Stimulated activated CD4-positive, alpha-beta T cell treated with anti-CD3 and anti-CD28 coated beads, Interleukin-12 subunit alpha, Interleukin-12 subunit beta, amount 100 ng/mL, for 24 hours (primary cell): ENCODE measurements at regions not wholly inside any gene's neighbourhood (a gene's known extent, or its start where the extent isn't known, plus 50 kb on each side); places are given as distances from the start of the nearest gene placed in this dataset.
"Not testable (repeated sequence)": the region's sequence is repeated elsewhere in the genome, so short reads cannot be mapped to it uniquely, and the experiment has no call there.

Experiments
- DNase-seq, 2 experiments: peaks; one replicate each; pipeline ENCODE4 v3.0.0-alpha.2; 2020; ENCODE audit warnings: low read depth in 2 of 2

DNA sequence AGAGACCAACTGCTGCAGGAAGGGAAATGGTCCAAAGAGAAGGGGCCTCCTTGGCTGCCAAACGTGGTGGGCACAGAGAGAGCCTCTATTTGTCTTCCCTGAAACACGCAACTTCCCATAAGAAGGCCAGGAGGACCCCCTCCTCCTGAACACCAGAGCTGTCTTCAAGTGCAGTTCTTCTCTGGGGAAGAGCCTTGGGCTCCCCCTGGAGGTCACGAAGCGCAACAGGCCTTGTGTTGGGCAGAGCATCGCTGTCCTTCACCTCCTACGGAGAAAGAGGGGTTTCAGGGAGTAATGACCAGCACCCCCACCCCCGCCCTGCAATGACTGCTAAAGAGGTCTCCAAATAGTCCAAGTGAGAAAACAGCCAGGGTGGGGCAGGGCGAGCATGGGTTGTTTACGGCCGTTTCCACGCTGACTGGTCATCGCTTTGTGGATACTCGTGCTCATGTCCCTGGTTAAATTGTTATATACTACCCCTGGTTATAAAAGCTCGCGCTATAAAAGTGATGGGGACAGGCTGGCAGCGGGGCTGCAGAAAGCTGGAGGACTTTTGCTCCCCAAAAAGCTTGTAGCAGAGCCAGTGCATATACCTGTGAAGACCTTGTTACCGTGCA, 397.5 kb upstream of the ATP10A start:
- no peak for DNase-seq

DNA sequence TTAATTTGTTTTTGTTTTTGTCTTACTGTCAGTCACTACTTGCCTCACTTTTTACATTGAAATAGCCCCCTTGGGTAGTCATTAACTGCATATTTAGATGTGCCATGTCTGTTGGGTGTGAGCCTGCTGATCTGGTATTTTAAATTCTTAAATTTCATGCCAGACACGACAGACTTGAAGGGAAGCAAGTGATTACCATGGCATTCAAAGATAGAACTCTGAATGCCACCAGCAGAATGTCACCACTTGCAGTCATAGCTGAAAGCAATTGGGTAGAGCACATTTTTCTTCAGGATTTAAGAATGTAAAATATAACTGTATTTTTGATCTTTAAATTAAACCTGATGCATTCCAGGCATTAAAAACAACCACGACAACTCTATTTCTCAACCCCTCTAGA, 396.5 kb upstream of the ATP10A start:
- no peak for DNase-seq

- DNase-seq, result not testable (repeated sequence)
Measured at GRCh38 chr15:26244782-26245181, 381.7 kb upstream of the ATP10A start.

- no peak for DNase-seq
Measured at GRCh38 chr15:26243382-26243781, 380.3 kb upstream of the ATP10A start.

DNA sequence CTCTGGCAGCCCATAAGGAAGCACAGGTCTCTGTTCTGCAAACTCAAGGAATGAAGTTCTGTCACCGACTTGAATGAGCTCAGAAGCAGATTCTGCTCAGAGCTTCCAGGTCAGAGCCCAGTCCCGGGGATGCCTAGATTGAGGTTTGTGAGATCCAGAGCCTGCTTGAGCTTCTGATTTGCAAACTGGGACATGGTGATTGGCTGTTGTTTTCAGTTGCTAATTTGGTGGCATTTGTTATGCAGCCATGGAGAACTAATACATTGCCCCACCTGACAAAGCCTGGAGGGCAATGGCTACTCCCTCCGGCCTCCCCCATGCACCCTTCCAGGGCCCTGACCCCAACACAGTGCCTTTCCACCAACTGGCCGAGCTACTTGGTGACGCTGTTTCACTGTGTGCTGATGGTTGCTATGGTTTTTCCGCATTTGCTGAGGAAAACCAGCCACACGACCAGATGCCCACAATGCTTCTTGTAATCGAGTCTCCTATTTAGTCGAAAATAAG, 379.5 kb upstream of the ATP10A start:
- no peak for DNase-seq

GRCh38 chr15:26235864-26236263, 372.7 kb upstream of the ATP10A start:
- no peak for DNase-seq

DNA sequence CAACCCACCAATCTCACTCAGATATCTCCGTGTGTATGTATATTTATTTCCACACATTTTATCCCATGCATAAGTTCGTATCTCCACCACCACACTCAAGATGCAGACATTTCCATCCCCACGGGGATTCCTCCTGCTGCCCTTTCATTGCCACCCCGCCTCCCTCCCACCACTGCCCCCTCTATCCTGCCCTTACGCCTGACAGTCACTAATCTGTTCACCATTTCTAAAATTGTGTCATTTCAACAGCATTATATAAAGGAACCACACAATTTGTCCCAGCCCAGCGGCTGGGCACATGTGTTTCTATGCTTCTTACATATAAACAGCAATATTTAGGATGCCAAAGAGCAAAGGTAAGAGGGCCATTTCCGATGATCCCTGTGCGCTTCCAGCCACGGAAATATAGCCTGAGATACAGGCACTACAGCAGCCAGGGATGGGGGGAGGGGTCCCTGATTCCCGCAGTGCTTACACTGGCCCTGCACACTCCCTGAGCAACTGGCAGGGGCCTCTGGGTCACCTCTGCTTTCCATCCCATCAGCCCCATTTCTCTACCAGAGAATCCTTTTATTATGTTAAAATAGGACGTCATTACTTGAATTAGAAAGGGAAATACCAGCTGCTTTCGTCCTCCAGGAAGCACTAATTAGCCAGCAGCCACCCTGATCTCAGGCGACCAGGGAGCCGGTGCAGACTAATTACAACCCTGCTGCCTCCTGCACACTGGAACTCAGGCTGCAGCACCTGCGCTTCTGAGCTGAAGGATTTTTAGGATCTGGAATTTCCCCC, 372.0 kb upstream of the ATP10A start:
- DNase-seq, result no peak

GRCh38 chr15:26232691-26233090, 369.6 kb upstream of the ATP10A start:
- no peak for DNase-seq

- no peak for DNase-seq
Measured at GRCh38 chr15:26231096-26231495, 368.0 kb upstream of the ATP10A start.

DNA sequence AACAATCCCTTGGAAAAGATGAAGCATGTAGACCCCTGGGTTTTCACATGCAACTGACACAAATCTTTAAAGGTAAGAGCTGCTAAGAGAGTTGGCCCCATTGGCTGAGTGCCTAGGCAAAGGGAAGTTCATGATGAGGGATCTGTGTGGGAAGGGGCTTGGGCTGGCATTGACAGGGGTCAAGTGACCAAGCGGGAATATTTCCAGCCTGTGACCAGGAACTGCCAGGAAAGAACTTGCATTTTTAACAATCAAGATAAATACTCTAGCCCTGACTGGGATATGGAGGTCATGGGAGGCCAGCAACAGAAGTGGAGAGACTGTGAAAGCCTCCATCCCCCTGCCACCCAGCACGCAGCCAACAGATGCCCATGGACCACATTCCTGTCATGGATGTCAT, 361.1 kb upstream of the ATP10A start:
- DNase-seq, result no peak

GRCh38 chr15:26223720-26224119, 360.6 kb upstream of the ATP10A start:
- no peak for DNase-seq

GRCh38 chr15:26222781-26223180, 359.7 kb upstream of the ATP10A start:
- DNase-seq, result no peak

DNA sequence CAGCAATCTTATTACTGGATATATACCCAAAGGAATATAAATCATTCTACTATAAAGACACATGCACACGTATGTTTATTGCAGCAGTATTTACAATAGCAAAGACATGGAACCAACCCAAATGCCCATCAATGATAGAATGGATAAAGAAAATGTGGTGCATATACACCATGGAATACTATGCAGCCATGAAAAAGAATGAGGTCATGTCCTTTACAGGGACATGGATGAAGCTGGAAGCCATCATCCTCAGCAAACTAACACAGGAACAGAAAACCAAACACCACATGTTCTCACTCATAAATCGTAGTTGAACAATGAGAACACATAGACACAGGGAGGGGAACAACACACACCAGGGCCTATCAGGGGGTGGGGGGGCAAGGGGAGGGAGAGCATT, 353.9 kb upstream of the ATP10A start:
- not testable (repeated sequence) for DNase-seq

GRCh38 chr15:26214290-26214689, 351.2 kb upstream of the ATP10A start:
- no peak for DNase-seq

DNA sequence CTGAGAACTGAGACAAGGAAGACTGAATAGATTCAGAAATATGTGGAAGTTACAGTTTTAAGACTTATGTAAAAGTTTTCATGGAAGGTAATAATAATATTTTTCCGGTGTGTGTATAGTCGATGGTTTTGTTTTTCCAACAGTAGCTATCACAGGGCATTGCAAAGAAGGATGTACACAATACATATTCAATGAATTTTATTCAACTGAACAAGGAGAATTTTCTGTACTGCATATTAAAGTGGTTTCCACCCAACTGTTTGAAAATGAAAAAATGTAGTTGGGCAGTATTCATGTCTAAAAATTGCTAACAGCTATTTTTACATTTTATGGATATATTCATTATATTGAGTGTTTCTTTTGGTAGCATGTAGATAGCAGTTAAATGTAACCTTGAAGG, 350.3 kb upstream of the ATP10A start:
- DNase-seq, result no peak

GRCh38 chr15:26212109-26212508, 349.0 kb upstream of the ATP10A start:
- no peak for DNase-seq

DNA sequence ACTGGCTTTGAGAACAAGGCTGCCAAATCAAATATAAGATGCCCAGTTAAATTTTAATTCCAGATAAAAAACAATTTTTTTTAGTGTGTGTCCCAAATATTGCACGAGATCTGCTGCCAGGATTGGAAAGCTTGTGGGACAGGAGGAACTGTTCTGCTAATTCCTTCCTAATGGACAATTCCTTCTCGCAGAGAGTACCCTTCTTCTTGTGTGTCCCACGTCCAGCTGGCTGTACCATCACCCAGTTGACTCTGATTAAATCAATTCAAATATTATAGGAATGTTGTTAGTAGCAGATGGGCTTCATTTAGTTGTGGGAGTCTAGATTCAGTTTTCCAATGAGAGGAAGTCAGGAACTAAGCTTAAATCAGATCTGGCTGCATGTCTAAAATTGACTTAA, 347.9 kb upstream of the ATP10A start:
- DNase-seq, result no peak

DNA sequence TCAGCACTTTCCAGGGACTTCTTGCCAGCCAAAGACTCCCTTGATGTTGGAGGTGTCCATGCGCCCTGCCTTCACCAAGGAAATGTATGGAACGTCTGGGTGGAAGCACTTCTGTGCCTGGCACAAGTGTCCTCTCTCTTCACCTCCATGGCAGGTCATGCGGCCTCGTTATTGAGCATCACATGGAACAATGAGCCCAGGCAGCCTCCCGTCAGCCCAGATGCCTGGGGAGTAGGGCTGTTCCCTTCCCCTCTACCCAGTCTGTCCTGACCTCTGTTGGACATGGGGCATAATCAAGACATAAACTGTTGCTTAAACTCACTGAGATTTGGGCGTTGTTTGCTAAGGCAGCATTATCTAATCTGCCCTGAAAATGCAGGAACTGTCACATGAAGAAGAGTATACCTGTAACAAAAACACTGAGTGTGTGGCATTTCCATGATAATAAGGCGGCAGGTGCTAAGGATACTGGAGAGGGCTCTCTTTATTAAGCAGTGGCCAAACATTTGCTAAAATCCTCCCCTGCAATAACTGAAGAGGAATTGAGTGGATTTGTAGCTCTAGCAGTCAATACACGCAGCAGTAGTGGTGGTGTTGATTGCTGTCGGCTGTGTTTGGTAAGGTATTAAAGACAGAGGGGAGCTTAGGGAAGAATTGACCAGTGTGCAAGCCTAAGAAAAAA, 338.2 kb upstream of the ATP10A start:
- DNase-seq, result no peak

DNA sequence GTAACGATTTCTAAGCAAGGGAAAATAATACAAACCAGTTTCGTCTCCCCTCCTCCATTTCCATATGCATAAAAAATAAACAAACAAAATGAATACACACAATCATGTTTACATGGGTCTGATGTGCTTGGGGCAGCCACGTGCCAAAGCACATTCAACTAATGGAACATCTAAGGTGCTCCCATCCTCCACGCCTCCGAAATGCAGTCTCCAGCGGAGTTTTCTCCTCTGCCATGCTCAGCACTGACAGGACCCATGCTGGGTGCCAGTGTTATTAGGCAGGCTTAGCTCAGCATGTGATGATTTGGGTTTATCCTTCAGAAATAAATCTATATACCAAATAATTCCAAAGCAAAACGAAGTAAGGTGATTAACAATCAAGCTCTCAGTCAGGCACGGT, 337.3 kb upstream of the ATP10A start:
- no peak for DNase-seq

- DNase-seq, result no peak
Measured at GRCh38 chr15:26197719-26198118, 334.6 kb upstream of the ATP10A start.

GRCh38 chr15:26197060-26197459, 333.9 kb upstream of the ATP10A start:
- DNase-seq, result no peak

GRCh38 chr15:26191193-26191592, 328.1 kb upstream of the ATP10A start:
- no peak for DNase-seq

DNA sequence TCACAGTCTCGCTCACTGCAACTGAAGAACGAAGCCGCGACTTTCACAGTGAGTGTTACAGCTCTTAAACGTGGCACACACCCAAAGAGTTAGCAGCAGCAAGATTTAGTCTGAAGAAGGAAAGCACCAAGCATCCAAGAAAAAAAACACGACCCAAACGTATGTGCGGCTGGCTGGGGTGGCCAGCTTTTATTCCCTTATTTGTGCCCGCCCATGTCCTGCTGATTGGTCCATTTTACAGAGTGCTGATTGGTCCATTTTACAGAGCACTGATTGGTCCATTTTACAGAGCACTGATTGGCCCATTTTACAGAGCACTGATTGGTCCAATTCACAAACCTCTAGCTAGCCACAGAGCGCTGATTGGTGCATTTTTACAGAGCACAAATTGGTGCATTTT, 323.0 kb upstream of the ATP10A start:
- not testable (repeated sequence) for DNase-seq
